Trophoblast cell (in vitro differentiated cells and primary cell): ENCODE measurements at regions not wholly inside any gene's neighbourhood (a gene's known extent, or its start where the extent isn't known, plus 50 kb on each side); places are given as distances from the start of the nearest gene placed in this dataset.

Experiments
- DNase-seq, 2 donors: peaks; one replicate each; pipeline ENCODE4 v3.0.0-alpha.2; 2016
- H2AFZ ChIP-seq: 2 replicates; pipeline ENCODE4 v1.6.1; 2013; ENCODE audit warnings: low read length, moderate library complexity, mild to moderate bottlenecking; ENCODE audit not compliant: insufficient read depth, poor library complexity
- H2AK5ac ChIP-seq: 2 replicates; pipeline ENCODE4 v1.6.1; 2013; ENCODE audit warnings: mild to moderate bottlenecking, low read length
- H2BK120ac ChIP-seq: 2 replicates; pipeline ENCODE4 v1.6.1; 2013; ENCODE audit warnings: low read length, mild to moderate bottlenecking, moderate library complexity; ENCODE audit not compliant: insufficient read depth, poor library complexity
- H2BK12ac ChIP-seq: 2 replicates; pipeline ENCODE4 v1.6.1; 2013; ENCODE audit warnings: mild to moderate bottlenecking, low read length, moderate library complexity
- H2BK5ac ChIP-seq: 2 replicates; pipeline ENCODE4 v1.6.1; 2013; ENCODE audit warnings: low read length, low read depth, moderate library complexity, mild to moderate bottlenecking; ENCODE audit not compliant: poor library complexity
- H3K14ac ChIP-seq: 2 replicates; pipeline ENCODE4 v1.6.1; 2013; ENCODE audit warnings: mild to moderate bottlenecking, low read length
- H3K18ac ChIP-seq: 2 replicates; pipeline ENCODE4 v1.6.1; 2013; ENCODE audit warnings: mild to moderate bottlenecking, low read length
- H3K23ac ChIP-seq: 2 replicates; pipeline ENCODE4 v1.6.1; 2013; ENCODE audit warnings: low read length
- H3K27ac ChIP-seq: 2 replicates; pipeline ENCODE4 v1.5.1; 2013; ENCODE audit warnings: low read depth, mild to moderate bottlenecking, inconsistent platforms, low read length, moderate library complexity
- H3K27me3 ChIP-seq: 2 replicates; pipeline ENCODE4 v1.6.1; 2013; ENCODE audit warnings: inconsistent platforms, mild to moderate bottlenecking, low read length, moderate library complexity; ENCODE audit not compliant: insufficient read depth
- H3K36me3 ChIP-seq, 2 experiments: 1 replicate in 1 of 2; 2 replicates in 1 of 2; pipeline ENCODE4 v1.6.1; 2013; ENCODE audit warnings: low read length in 2 of 2, mild to moderate bottlenecking in 2 of 2, moderate library complexity in 1 of 2; ENCODE audit not compliant: insufficient read depth in 2 of 2, control insufficient read depth in 1 of 2
- H3K4ac ChIP-seq: 2 replicates; pipeline ENCODE4 v1.6.1; 2013; ENCODE audit warnings: low read depth, mild to moderate bottlenecking, low read length, moderate library complexity
- H3K4me1 ChIP-seq, 2 experiments: 1 replicate in 1 of 2; 2 replicates in 1 of 2; pipeline ENCODE4 v1.6.1; 2013; ENCODE audit warnings: low read length in 2 of 2, mild to moderate bottlenecking in 2 of 2, moderate library complexity in 1 of 2; ENCODE audit not compliant: insufficient read depth in 2 of 2, control insufficient read depth in 1 of 2
- H3K4me2 ChIP-seq: 2 replicates; pipeline ENCODE4 v1.6.1; 2013; ENCODE audit warnings: inconsistent platforms, mild to moderate bottlenecking, low read length, moderate library complexity
- H3K4me3 ChIP-seq: 2 replicates; pipeline ENCODE4 v1.5.1; 2013; ENCODE audit warnings: mild to moderate bottlenecking, low read depth, low read length, inconsistent platforms
- H3K79me1 ChIP-seq: one replicate; pipeline ENCODE4 v1.6.1; 2013; ENCODE audit warnings: low read length
- H3K79me2 ChIP-seq: 2 replicates; pipeline ENCODE4 v1.6.1; 2013; ENCODE audit warnings: low read length, mild to moderate bottlenecking; ENCODE audit not compliant: control insufficient read depth, insufficient read depth, poor library complexity
- H3K9ac ChIP-seq: 2 replicates; pipeline ENCODE4 v1.6.1; 2013; ENCODE audit warnings: mild to moderate bottlenecking, low read length
- H3K9me3 ChIP-seq: 2 replicates; pipeline ENCODE4 v1.6.1; 2013; ENCODE audit warnings: low read depth, mild to moderate bottlenecking, control low read depth, inconsistent platforms, low read length; ENCODE audit not compliant: insufficient read depth
- H4K12ac ChIP-seq: 2 replicates; pipeline ENCODE4 v1.6.1; 2013; ENCODE audit warnings: low read depth, mild to moderate bottlenecking, low read length, moderate library complexity
- H4K8ac ChIP-seq: 2 replicates; pipeline ENCODE4 v1.6.1; 2013; ENCODE audit warnings: low read depth, mild to moderate bottlenecking, low read length, moderate library complexity
- H4K91ac ChIP-seq: one replicate; pipeline ENCODE4 v1.6.1; 2013; ENCODE audit warnings: low read depth, mild to moderate bottlenecking, low read length, moderate library complexity
- WGBS: extraction: QIAGEN DNeasy Blood & Tissue Kit; methylation state at CpG from one replicate; pipeline ENCODE4 v1.1.7; 2013; ENCODE audit warnings: missing lambda C conversion rate; ENCODE audit not compliant: insufficient read length, insufficient coverage; ENCODE audit errors: extremely low coverage; 5-methylcytosine and 5-hydroxymethylcytosine counted together

DNA sequence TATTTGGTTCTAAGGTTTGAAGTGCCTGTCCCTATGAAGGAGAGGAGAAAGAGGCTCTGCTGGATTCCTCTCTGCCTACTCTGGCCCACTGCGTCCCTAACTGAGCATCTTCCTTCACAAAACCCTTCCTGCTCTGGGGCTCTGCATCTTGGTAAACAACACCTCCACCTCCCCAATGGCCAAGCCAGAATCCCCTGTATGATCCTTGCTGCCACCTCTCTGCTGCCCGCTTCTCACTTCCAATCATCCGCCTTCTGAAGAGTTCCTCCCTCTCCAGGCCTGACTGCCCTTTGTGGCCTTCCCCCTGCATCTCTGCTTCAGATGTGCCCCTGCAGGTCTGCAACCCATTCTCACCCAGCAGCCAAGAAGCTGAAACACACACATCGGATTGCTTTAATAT, 110.6 kb upstream of the RPH3A start:
- Histone ChIP-seq H3K9me3 (no peaks in the 10 kb centered on the region), H4K12ac (no peak overlapping the region), H3K14ac (no peak overlapping the region), H2AFZ (no peak overlapping the region), H4K91ac (no peak overlapping the region), H2BK120ac (no peak overlapping the region), H2BK5ac (no peak overlapping the region), H2AK5ac (no peak overlapping the region), H3K4ac (no peak overlapping the region), H3K79me1 (no peaks in the 10 kb centered on the region), H3K79me2 (no peaks in the 10 kb centered on the region), H3K36me3 (no peaks in the 10 kb centered on the region), H3K9ac (no peak overlapping the region), H2BK12ac (no peak overlapping the region), H3K27ac (no peak overlapping the region), H4K8ac (no peak overlapping the region), H3K4me2 (no peak overlapping the region), H3K27me3 (no peaks in the 10 kb centered on the region), H3K4me1 (no peaks in the 10 kb centered on the region), H3K4me3 (no peak overlapping the region), H3K18ac (no peak overlapping the region), H3K23ac (no peak overlapping the region)
- WGBS: no CpG with 5 or more reads among the region's 4 CpGs
- DNase-seq: no peak

DNA sequence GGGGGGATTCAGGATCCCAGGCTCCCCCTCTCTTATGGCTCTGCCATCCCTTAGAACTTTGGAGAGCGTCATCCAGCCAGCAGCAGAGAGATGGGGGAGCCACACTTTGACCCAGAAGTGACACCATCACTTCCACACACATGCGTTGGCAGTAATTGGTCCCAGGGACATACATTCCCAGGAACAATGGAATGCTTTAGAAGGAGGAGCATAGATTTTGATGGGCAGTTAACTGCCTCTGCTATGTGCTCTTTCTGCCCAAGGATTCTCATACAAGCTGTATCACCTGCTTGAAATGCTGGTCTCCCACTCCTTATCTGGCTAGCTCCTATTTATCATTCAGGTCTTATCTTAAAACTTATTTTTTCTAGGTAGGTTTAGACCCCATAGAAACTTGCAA, 109.0 kb upstream of the RPH3A start:
- Histone ChIP-seq H3K79me1 (no peaks in the 10 kb centered on the region), H3K23ac (no peak overlapping the region), H2AK5ac (no peak overlapping the region), H4K12ac (no peak overlapping the region), H3K9me3 (no peaks in the 10 kb centered on the region), H4K8ac (no peak overlapping the region), H3K14ac (no peak overlapping the region), H3K27ac (no peak overlapping the region), H3K27me3 (no peaks in the 10 kb centered on the region), H3K79me2 (no peaks in the 10 kb centered on the region), H3K4ac (no peak overlapping the region), H4K91ac (no peak overlapping the region), H2AFZ (no peak overlapping the region), H3K9ac (no peak overlapping the region), H3K18ac (no peak overlapping the region), H2BK120ac (no peak overlapping the region), H3K36me3 (no peaks in the 10 kb centered on the region), H2BK12ac (no peak overlapping the region), H3K4me3 (no peak overlapping the region), H3K4me1 (no peaks in the 10 kb centered on the region), H2BK5ac (no peak overlapping the region), H3K4me2 (no peak overlapping the region)
- peak; percentile 60 to 78 for DNase-seq
- WGBS: no CpG with 5 or more reads among the region's 2 CpGs

DNA sequence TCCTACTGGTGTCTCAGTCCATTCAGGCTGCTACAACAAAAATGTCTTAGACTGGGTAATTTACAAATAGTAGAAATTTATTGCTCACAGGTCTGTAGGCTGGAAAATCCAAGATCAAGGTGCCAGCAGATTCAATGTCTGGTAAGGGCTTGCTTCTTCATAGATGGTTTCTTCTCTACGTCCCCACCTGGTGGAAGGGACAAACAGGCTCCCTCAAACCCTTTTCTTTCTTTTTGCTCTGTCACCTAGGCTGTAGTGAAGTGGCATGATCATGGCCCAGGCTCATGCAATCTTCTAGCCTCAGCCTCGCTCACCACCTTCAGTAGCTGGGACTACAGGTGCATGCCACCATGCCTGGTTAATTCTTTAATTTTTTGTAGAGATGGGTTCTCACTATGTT, 106.8 kb upstream of the RPH3A start:
- no peaks in the 10 kb centered on the region for H3K4me1 ChIP-seq
- no peak overlapping the region for H4K8ac ChIP-seq
- H3K4ac ChIP-seq: no peak overlapping the region
- WGBS: no CpG with 5 or more reads among the region's 2 CpGs
- H2BK5ac ChIP-seq: no peak overlapping the region
- no peak for DNase-seq
- no peaks in the 10 kb centered on the region for H3K79me2 ChIP-seq
- no peak overlapping the region for H2AFZ ChIP-seq
- no peak overlapping the region for H3K23ac ChIP-seq
- no peak overlapping the region for H3K18ac ChIP-seq
- H2AK5ac ChIP-seq: no peak overlapping the region
- H3K27me3 ChIP-seq: no peaks in the 10 kb centered on the region
- H3K27ac ChIP-seq: no peak overlapping the region
- no peaks in the 10 kb centered on the region for H3K36me3 ChIP-seq
- no peak overlapping the region for H4K91ac ChIP-seq
- no peak overlapping the region for H2BK12ac ChIP-seq
- no peak overlapping the region for H3K14ac ChIP-seq
- no peak overlapping the region for H3K9ac ChIP-seq
- H3K4me2 ChIP-seq: no peak overlapping the region
- H3K9me3 ChIP-seq: no peaks in the 10 kb centered on the region
- H3K4me3 ChIP-seq: no peak overlapping the region
- no peaks in the 10 kb centered on the region for H3K79me1 ChIP-seq
- H4K12ac ChIP-seq: no peak overlapping the region
- H2BK120ac ChIP-seq: no peak overlapping the region

GRCh38 chr12:112685321-112685720, 106.2 kb upstream of the RPH3A start:
- no peak overlapping the region for H2BK12ac ChIP-seq
- no peak overlapping the region for H3K23ac ChIP-seq
- H3K79me2 ChIP-seq: no peaks in the 10 kb centered on the region
- no peak overlapping the region for H2BK120ac ChIP-seq
- H3K9me3 ChIP-seq: no peaks in the 10 kb centered on the region
- no peak for DNase-seq
- H3K79me1 ChIP-seq: no peaks in the 10 kb centered on the region
- H2BK5ac ChIP-seq: no peak overlapping the region
- H4K8ac ChIP-seq: no peak overlapping the region
- H3K4ac ChIP-seq: no peak overlapping the region
- no peak overlapping the region for H3K9ac ChIP-seq
- no peak overlapping the region for H3K4me2 ChIP-seq
- H4K12ac ChIP-seq: no peak overlapping the region
- no peak overlapping the region for H3K27ac ChIP-seq
- H3K4me3 ChIP-seq: no peak overlapping the region
- H4K91ac ChIP-seq: no peak overlapping the region
- no CpG with 5 or more reads among the region's 2 CpGs for WGBS
- no peaks in the 10 kb centered on the region for H3K27me3 ChIP-seq
- H3K18ac ChIP-seq: no peak overlapping the region
- H3K4me1 ChIP-seq: no peaks in the 10 kb centered on the region
- H2AFZ ChIP-seq: no peak overlapping the region
- H2AK5ac ChIP-seq: no peak overlapping the region
- no peaks in the 10 kb centered on the region for H3K36me3 ChIP-seq
- no peak overlapping the region for H3K14ac ChIP-seq
